ENCODE measurements at regions not wholly inside any gene's neighbourhood (a gene's known extent, or its start where the extent isn't known, plus 50 kb on each side); places are given as distances from the start of the nearest gene placed in this dataset.

DNA sequence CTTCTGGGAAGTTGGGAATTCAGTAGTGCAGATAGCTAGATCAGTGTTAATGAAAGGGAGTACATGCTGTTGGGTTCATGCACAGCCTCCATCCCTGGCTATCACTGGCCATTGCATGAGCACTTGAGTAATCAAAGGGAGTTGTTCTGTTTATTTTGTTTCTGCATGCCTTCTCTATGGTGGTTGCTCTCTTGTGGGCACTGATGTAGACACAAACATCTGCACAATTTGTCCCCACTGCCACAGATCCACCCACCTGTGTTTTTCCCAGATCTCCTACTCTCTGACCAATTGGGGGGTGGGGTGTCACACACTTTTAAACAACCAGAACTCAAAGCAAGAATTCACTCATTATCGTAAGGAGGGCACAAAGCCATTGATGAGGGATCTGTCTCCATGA lies 89.7 kb upstream of the DHRS4 start:
- Histone ChIP-seq H3K4me1 (no peaks in the 10 kb centered on the region), H3K36me3 (no peaks in the 10 kb centered on the region), H3K27ac (no peak overlapping the region), H3K4me3 (no peak overlapping the region), H3K9me3 (no peaks in the 10 kb centered on the region), H3K27me3 (no peaks in the 10 kb centered on the region)
- no peak for DNase-seq (ENCODE audit: low spot score)
- TF ChIP-seq, protein P1, sequence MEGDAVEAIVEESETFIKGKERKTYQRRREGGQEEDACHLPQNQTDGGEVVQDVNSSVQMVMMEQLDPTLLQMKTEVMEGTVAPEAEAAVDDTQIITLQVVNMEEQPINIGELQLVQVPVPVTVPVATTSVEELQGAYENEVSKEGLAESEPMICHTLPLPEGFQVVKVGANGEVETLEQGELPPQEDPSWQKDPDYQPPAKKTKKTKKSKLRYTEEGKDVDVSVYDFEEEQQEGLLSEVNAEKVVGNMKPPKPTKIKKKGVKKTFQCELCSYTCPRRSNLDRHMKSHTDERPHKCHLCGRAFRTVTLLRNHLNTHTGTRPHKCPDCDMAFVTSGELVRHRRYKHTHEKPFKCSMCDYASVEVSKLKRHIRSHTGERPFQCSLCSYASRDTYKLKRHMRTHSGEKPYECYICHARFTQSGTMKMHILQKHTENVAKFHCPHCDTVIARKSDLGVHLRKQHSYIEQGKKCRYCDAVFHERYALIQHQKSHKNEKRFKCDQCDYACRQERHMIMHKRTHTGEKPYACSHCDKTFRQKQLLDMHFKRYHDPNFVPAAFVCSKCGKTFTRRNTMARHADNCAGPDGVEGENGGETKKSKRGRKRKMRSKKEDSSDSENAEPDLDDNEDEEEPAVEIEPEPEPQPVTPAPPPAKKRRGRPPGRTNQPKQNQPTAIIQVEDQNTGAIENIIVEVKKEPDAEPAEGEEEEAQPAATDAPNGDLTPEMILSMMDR (IDR thresholded peaks at IDR 0.05) = no peak

DNA sequence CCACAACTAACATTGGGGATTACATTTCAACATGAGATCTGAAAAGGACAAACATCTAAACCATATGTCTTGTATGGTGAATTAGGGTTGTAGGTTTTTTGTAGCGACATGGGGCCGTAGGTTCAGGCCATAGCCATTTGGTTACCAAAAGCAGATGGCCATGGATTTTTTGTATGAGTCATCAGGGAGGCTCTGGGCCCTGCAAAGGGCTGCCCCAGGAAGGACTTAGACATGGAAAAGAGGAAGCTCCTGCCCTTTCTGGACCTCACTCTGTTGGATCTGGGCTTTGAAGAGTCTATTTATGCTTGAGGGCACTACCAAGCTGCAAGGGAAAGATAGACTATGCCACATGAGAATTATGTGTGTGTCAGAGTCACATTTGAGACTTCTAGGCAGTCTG lies 89.3 kb upstream of the DHRS4 start:
- no peaks in the 10 kb centered on the region for H3K27me3 ChIP-seq
- no peak overlapping the region for H3K27ac ChIP-seq
- no peaks in the 10 kb centered on the region for H3K4me1 ChIP-seq
- H3K36me3 ChIP-seq = no peaks in the 10 kb centered on the region
- no peaks in the 10 kb centered on the region for H3K9me3 ChIP-seq
- no peak overlapping the region for H3K4me3 ChIP-seq
- TF ChIP-seq, protein P1 (IDR thresholded peaks at IDR 0.05) = no peak
- DNase-seq (ENCODE audit: low spot score) = no peak

DNA sequence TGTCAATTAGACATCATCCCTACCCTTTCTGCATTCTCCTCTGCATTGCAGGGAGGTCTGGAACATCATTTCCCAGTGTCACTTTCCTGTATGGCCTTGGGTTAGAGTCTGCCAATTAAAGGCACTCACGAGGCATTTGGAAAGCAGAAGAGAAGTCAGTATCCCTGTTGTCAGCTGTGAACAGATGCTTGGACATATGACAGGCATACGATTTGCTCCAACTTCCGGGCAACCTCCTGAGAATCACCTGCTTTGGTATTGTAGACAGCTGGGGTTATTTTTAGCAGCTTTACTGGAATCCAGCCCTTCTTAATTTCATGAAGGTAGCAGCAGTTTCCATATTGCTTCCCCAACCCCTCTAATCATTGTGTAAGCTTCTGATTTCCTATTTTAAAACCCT lies 88.7 kb upstream of the DHRS4 start:
- Histone ChIP-seq H3K27me3 (no peaks in the 10 kb centered on the region), H3K27ac (no peak overlapping the region), H3K4me3 (no peak overlapping the region), H3K9me3 (no peaks in the 10 kb centered on the region), H3K4me1 (no peaks in the 10 kb centered on the region), H3K36me3 (no peaks in the 10 kb centered on the region)
- TF ChIP-seq, protein P1 (IDR thresholded peaks at IDR 0.05) = no peak
- no peak for DNase-seq (ENCODE audit: low spot score)

DNA sequence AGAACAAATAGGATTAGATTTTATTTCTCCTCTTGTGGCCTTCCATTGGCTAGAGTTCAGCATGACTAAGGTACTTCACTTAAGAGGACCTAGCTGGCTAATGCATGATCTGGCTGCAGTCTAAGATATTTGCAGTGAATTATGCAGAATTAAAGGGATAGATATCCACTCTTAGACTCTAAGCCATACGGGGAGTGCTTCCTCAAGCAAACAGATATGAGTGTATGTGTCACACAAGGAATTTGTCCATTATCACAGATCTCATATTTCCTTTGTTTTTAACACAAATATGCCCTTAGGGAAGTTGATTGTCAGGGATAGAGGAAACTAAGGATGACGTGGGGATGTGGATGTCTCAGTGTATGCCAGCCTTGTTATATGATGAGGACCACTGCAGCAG lies 88.1 kb upstream of the DHRS4 start:
- DNase-seq (ENCODE audit: low spot score) = no peak
- no peak overlapping the region for H3K27ac ChIP-seq
- no peaks in the 10 kb centered on the region for H3K27me3 ChIP-seq
- TF ChIP-seq, protein P1 (IDR thresholded peaks at IDR 0.05) = no peak
- no peaks in the 10 kb centered on the region for H3K9me3 ChIP-seq
- no peaks in the 10 kb centered on the region for H3K36me3 ChIP-seq
- no peak overlapping the region for H3K4me3 ChIP-seq
- no peaks in the 10 kb centered on the region for H3K4me1 ChIP-seq

DNA sequence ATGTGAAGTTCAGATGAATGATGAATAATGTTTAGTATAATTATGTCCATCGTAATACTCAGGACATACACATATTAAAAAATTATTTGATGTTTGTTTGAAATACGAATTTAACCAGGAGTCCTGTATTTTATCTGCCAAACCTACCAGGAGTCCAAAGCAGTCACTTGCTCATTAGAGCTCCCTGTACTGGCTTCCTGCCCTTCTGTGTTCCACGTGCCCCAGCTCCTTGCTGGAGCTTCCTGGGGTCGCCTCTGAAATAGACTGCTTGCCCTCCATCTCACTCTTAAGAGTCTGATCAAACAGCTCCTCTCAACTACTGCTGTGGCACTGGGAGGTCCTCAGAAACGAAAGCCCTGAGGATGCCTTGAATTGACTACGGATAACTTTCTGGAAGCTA lies 87.3 kb upstream of the DHRS4 start:
- Histone ChIP-seq H3K27ac (no peak overlapping the region), H3K36me3 (no peaks in the 10 kb centered on the region), H3K4me1 (no peaks in the 10 kb centered on the region), H3K27me3 (no peaks in the 10 kb centered on the region), H3K4me3 (no peak overlapping the region), H3K9me3 (no peaks in the 10 kb centered on the region)
- TF ChIP-seq, protein P1 (IDR thresholded peaks at IDR 0.05) = no peak
- no peak for DNase-seq (ENCODE audit: low spot score)

DNA sequence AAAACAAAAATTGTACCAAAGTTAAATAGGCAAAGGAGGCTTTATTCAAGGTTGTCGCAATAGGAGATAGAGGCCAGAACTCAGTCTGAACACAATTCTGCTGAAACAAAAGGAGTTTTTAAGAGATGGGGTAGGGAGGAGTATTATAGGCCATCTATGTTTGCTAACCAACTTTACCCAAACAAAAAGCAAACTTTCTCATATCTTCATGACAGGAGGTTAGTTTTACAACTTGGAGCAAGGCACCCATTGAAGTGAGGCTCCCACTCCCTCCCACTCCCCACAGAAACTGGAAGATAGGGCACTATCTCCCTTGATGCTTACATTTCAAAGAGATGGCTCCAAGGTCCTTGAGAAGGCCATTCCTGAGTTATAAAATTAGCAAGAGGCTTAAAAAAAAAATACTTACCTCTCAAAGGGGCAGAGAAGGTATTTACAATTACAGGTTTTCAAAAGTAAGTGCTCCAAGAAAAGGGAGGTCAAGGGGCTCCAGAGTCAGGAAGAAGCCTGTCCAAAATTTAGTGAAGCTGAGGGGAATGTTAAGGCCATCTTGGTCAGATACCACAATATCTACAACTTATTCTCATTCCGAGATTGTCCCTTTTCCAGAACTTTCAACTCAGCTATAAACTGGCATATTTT lies 84.4 kb upstream of the DHRS4 start:
- no peak for DNase-seq (ENCODE audit: low spot score)
- Histone ChIP-seq H3K4me3 (no peak overlapping the region), H3K27me3 (no peaks in the 10 kb centered on the region), H3K36me3 (no peaks in the 10 kb centered on the region), H3K4me1 (no peaks in the 10 kb centered on the region), H3K27ac (no peak overlapping the region), H3K9me3 (peaks cover 0 to 6% of the 10 kb centered on the region in 2 donors)
- TF ChIP-seq, protein P1 (IDR thresholded peaks at IDR 0.05) = no peak
